Ishikawa (cell line): ENCODE measurements at regions not wholly inside any gene's neighbourhood (a gene's known extent, or its start where the extent isn't known, plus 50 kb on each side); places are given as distances from the start of the nearest gene placed in this dataset.

ENCODE experiments used
- FOXM1 ChIP-seq: IDR thresholded peaks from 2 replicates; pipeline ENCODE4 v1.6.1; 2012; ENCODE audit warnings: low read depth, borderline replicate concordance
- RAD21 ChIP-seq: IDR thresholded peaks from 2 replicates; pipeline ENCODE4 v1.6.1; 2012; ENCODE audit warnings: low read depth
- TAF1 ChIP-seq: IDR thresholded peaks from 2 replicates; pipeline ENCODE4 v1.6.1; 2012; ENCODE audit warnings: low read depth, mild to moderate bottlenecking
- TCF12 ChIP-seq: IDR thresholded peaks from 2 replicates; pipeline ENCODE4 v1.6.1; 2012; ENCODE audit warnings: low read depth
- TEAD4 ChIP-seq: IDR thresholded peaks from 2 replicates; pipeline ENCODE4 v1.6.1; 2012
- USF1 ChIP-seq: IDR thresholded peaks from 2 replicates; pipeline ENCODE4 v1.6.1; 2012
- YY1 ChIP-seq: IDR thresholded peaks from 2 replicates; pipeline ENCODE4 v1.6.1; 2012; ENCODE audit warnings: low read depth
- TF ChIP-seq, protein P1 (sequence below): IDR thresholded peaks from 2 replicates; pipeline ENCODE4 v1.6.1; 2012
- TF ChIP-seq, protein P2 (sequence below): IDR thresholded peaks from 2 replicates; pipeline ENCODE4 v1.6.1; 2012; ENCODE audit warnings: low read depth, mild to moderate bottlenecking

GRCh38 chr2:167381349-167381748 is 493.1 kb downstream of the XIRP2 start:
- peak; percentile 55 for TF ChIP-seq TEAD4
- TF ChIP-seq, protein P1, sequence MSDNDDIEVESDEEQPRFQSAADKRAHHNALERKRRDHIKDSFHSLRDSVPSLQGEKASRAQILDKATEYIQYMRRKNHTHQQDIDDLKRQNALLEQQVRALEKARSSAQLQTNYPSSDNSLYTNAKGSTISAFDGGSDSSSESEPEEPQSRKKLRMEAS: no peak
- TF ChIP-seq, protein P2, sequence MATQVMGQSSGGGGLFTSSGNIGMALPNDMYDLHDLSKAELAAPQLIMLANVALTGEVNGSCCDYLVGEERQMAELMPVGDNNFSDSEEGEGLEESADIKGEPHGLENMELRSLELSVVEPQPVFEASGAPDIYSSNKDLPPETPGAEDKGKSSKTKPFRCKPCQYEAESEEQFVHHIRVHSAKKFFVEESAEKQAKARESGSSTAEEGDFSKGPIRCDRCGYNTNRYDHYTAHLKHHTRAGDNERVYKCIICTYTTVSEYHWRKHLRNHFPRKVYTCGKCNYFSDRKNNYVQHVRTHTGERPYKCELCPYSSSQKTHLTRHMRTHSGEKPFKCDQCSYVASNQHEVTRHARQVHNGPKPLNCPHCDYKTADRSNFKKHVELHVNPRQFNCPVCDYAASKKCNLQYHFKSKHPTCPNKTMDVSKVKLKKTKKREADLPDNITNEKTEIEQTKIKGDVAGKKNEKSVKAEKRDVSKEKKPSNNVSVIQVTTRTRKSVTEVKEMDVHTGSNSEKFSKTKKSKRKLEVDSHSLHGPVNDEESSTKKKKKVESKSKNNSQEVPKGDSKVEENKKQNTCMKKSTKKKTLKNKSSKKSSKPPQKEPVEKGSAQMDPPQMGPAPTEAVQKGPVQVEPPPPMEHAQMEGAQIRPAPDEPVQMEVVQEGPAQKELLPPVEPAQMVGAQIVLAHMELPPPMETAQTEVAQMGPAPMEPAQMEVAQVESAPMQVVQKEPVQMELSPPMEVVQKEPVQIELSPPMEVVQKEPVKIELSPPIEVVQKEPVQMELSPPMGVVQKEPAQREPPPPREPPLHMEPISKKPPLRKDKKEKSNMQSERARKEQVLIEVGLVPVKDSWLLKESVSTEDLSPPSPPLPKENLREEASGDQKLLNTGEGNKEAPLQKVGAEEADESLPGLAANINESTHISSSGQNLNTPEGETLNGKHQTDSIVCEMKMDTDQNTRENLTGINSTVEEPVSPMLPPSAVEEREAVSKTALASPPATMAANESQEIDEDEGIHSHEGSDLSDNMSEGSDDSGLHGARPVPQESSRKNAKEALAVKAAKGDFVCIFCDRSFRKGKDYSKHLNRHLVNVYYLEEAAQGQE: no peak
- TF ChIP-seq USF1: no peak
- TF ChIP-seq FOXM1: no peak
- TF ChIP-seq YY1: no peak
- TF ChIP-seq RAD21: no peak
- no peak for TF ChIP-seq TCF12
- no peak for TF ChIP-seq TAF1
